Mucosa of descending colon (tissue), 3 donors: ENCODE measurements at regions not wholly inside any gene's neighbourhood (a gene's known extent, or its start where the extent isn't known, plus 50 kb on each side); places are given as distances from the start of the nearest gene placed in this dataset.

Experiments used
- ATAC-seq: fragments of 200-7000 bp; cut with Tn5 transposase; one replicate; pipeline ENCODE4 v1.9.1; 2020; ENCODE audit warnings: mild to moderate bottlenecking, moderate library complexity
- DNase-seq, 3 donors: peaks; one replicate each; pipeline ENCODE4 v3.0.0-alpha.2; 2020
- H3K36me3 ChIP-seq: fragments of 200-600 bp; one replicate; pipeline ENCODE4 v1.8.0; 2021; ENCODE audit warnings: low read depth, mild to moderate bottlenecking
- H3K4me1 ChIP-seq: fragments of 200-600 bp; one replicate; pipeline ENCODE4 v1.8.0; 2021; ENCODE audit warnings: low read depth, mild to moderate bottlenecking
- H3K4me3 ChIP-seq: fragments of 200-600 bp; one replicate; pipeline ENCODE4 v1.8.0; 2021; ENCODE audit warnings: mild to moderate bottlenecking
- H3K9me3 ChIP-seq: fragments of 200-600 bp; one replicate; pipeline ENCODE4 v1.8.0; 2021; ENCODE audit warnings: mild to moderate bottlenecking
- intact Hi-C, 2 donors: fragments of 100-400 bp; cut with DNase I in 1 of 2; cut with micrococcal nuclease in 1 of 2; formaldehyde crosslinking; loops; one replicate each; pipeline versions ENCODE4 v1.11.0 to v1.11.1; 2022; cut with DNase I, micrococcal nuclease
- TF ChIP-seq, protein P1 (sequence below): fragments of 200-600 bp; IDR thresholded peaks from one replicate; pipeline ENCODE4 v1.8.0; 2022; ENCODE audit warnings: antibody characterized with exemption, mild to moderate bottlenecking
- donor health status: DM: no; HTN: no; CAD: no; lungs with moderate emphysema.
- donor health status: DM: no; HTN: no; CAD: no.
- donor health status: DM: no; HTN: yes; CAD: no.

DNA sequence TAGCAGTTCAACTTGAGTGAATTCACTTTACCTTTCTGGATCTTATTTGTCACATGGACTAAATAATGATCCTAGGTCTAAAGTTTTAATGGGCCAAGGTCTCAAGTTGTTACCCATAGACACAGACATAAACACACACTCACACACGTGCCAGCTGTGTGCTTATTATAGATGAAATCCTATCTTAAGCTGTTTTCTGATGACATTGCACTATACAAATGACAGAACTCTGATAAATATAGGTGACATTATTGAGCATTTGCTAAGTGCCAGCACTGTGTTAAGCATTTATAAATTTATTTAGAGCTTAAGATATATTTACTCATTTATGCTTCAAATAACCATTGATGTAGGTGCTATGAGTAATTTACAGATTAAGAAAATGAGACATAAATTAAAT, 474.4 kb upstream of the NR5A2 start:
- no peak for ATAC-seq
- DNase-seq = no peak
- TF ChIP-seq, protein P1, sequence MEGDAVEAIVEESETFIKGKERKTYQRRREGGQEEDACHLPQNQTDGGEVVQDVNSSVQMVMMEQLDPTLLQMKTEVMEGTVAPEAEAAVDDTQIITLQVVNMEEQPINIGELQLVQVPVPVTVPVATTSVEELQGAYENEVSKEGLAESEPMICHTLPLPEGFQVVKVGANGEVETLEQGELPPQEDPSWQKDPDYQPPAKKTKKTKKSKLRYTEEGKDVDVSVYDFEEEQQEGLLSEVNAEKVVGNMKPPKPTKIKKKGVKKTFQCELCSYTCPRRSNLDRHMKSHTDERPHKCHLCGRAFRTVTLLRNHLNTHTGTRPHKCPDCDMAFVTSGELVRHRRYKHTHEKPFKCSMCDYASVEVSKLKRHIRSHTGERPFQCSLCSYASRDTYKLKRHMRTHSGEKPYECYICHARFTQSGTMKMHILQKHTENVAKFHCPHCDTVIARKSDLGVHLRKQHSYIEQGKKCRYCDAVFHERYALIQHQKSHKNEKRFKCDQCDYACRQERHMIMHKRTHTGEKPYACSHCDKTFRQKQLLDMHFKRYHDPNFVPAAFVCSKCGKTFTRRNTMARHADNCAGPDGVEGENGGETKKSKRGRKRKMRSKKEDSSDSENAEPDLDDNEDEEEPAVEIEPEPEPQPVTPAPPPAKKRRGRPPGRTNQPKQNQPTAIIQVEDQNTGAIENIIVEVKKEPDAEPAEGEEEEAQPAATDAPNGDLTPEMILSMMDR = no peak
- Histone ChIP-seq H3K36me3 (no peaks in the 10 kb centered on the region), H3K4me1 (no peaks in the 10 kb centered on the region), H3K4me3 (no peak overlapping the region), H3K9me3 (no peaks in the 10 kb centered on the region)
- intact Hi-C loops = no loop called here

DNA sequence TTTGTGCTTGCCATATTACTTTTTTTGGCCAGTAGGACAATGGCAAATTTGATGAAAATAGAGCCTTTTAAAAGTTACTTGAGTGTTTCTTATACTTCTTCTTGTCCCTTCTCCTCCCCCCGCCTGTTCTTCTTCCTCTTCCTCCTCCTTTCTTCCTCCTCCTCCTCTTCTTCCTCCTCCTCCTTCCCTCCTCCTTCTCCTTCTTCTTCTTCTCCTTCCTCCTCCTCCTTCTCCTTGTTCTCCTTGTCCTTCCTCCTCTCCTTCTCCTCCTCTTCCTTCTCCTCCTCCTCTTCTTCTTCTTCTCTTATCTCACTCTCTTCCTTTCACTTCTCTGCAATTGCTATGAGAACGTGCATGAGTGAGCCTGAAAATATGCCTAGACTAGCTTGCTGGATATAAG, 466.2 kb upstream of the NR5A2 start:
- intact Hi-C loops = no loop called here
- DNase-seq (no peak), ATAC-seq (no peak)
- no peaks in the 10 kb centered on the region for H3K4me1 ChIP-seq
- H3K4me3 ChIP-seq = no peak overlapping the region
- TF ChIP-seq, protein P1 = no peak
- H3K36me3 ChIP-seq = no peaks in the 10 kb centered on the region
- H3K9me3 ChIP-seq = no peaks in the 10 kb centered on the region

DNA sequence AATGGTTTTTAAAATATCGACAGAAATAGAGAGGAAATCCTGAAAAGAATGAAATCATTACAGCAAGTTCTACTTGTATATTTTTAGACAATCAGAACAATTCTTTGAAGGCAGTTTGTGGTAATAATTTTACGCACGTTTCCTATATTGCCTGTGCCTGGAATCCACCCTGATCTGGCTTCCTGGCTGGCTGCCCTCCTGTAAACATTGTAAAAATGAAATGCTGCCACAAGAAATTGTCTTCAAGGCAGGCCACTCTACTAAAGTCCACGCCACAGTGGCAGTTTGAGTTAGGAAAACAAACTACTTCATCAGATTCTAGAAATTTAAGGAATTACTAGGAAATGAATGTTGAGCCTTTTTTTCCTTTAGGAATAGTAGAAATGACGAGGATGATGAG, 454.5 kb upstream of the NR5A2 start:
- TF ChIP-seq, protein P1 = no peak
- peak; percentile 89 for ATAC-seq

DNA sequence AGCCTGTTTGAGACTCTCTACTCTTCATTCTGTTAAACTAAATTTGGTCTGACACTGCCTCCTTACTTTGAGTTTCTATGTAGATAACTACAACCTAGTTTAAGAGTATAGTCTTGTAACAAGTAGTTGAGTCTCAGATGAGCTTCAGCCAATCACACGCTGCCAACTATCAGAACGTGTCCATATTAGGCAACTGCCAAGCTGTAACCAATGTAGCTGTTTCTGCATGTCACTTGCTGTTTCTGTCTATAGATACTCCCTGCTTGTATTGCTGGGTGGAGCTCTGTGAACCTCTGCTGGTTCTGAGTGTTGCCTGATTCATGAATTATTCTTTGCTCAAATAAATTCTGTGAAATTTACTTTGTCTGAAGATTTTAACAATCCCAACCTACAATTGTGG, 452.6 kb upstream of the NR5A2 start:
- TF ChIP-seq, protein P1 = no peak
- ATAC-seq = peak; percentile 86
- H3K36me3 ChIP-seq = no peaks in the 10 kb centered on the region
- peak in 1 of 3 donors; percentile 34 for DNase-seq
- no peak overlapping the region for H3K4me3 ChIP-seq
- H3K9me3 ChIP-seq = no peaks in the 10 kb centered on the region
- intact Hi-C loops = no loop called here
- H3K4me1 ChIP-seq = peaks cover 12% of the 10 kb centered on the region

More for the DNA sequence above, 454.5 kb upstream of the NR5A2 start:
- Histone ChIP-seq H3K36me3 (no peaks in the 10 kb centered on the region), H3K9me3 (no peaks in the 10 kb centered on the region), H3K4me1 (peaks cover 12% of the 10 kb centered on the region), H3K4me3 (no peak overlapping the region)
- DNase-seq = peak in 2 of 3 donors; percentile 70 to 92
- intact Hi-C loops = no loop called here

DNA sequence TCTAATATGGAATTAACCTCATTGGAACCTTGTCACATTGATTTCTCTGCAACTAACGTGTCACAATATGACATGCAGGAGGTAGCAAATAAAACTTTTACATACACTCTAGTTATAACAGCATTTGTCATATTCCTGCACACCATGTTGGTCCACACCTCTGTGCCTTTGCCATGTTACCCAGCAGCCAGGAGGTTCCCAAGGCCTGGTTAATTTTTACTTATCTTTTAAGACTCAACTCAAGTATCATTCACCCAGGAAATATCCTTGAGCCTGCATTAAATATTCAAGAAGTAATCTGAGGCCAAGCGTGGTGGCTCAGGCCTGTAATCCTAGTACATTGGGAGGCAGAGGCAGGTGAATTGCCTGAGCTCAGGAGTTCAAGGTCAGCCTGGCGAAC, 447.2 kb upstream of the NR5A2 start:
- Histone ChIP-seq H3K4me1 (no peaks in the 10 kb centered on the region), H3K9me3 (no peaks in the 10 kb centered on the region), H3K4me3 (no peak overlapping the region), H3K36me3 (no peaks in the 10 kb centered on the region)
- intact Hi-C loops = no loop called here
- DNase-seq (peak in 1 of 3 donors; percentile 28), ATAC-seq (peak; percentile 85)
- TF ChIP-seq, protein P1 = no peak

DNA sequence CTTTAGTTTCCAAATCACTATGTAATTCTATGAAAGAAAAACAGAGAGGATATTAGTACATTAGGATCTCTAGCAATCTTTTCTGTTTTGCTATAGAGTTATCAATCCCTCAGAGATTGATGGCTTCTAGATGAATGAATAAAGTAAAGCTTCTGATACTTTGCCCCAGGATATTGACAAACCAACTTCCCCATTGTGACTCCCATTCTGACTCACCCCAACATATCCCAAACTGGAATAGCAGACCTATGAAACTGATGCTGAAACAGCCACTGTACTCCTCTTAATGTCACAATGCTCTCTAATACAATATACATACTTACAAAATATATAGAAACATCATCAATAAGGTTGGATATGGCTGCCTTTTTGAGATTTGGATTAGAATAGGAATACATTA, 442.1 kb upstream of the NR5A2 start:
- DNase-seq = no peak
- no peaks in the 10 kb centered on the region for H3K9me3 ChIP-seq
- intact Hi-C loops = no loop called here
- ATAC-seq = no peak
- no peak overlapping the region for H3K4me3 ChIP-seq
- no peaks in the 10 kb centered on the region for H3K36me3 ChIP-seq
- TF ChIP-seq, protein P1 = no peak
- no peaks in the 10 kb centered on the region for H3K4me1 ChIP-seq
